HG02884 (cell line): ENCODE measurements at regions not wholly inside any gene's neighbourhood (a gene's known extent, or its start where the extent isn't known, plus 50 kb on each side); places are given as distances from the start of the nearest gene placed in this dataset.
"Not testable (repeated sequence)": the region's sequence is repeated elsewhere in the genome, so short reads cannot be mapped to it uniquely, and the experiment has no call there.

Source experiments
- ATAC-seq: cut with Tn5 transposase; IDR thresholded peaks from one replicate; pipeline ENCODE4 v1.9.1; 2021; ENCODE audit warnings: mild to moderate bottlenecking, moderate library complexity; ENCODE audit not compliant: unreplicated experiment

- no peak for ATAC-seq
These were observed 97.4 kb upstream of the ELOVL5 start for GRCh38 chr6:53446151-53446550.

- ATAC-seq: no peak
These were observed 93.0 kb upstream of the ELOVL5 start for GRCh38 chr6:53441761-53442160.

GRCh38 chr6:53441035-53441493, 92.3 kb upstream of the ELOVL5 start:
- peak; percentile 90 for ATAC-seq

GRCh38 chr6:53440336-53440945, 91.7 kb upstream of the ELOVL5 start:
- peak; percentile 6 for ATAC-seq

- ATAC-seq: no peak
These were observed 90.8 kb upstream of the ELOVL5 start for GRCh38 chr6:53439556-53439955.

- no peak for ATAC-seq
These were observed 88.9 kb upstream of the ELOVL5 start for GRCh38 chr6:53437557-53438202.

- ATAC-seq: no peak
These were observed 88.0 kb upstream of the ELOVL5 start for GRCh38 chr6:53436526-53437303.

- ATAC-seq: no peak
These were observed 85.2 kb upstream of the ELOVL5 start for GRCh38 chr6:53433951-53434285.

- ATAC-seq: no peak
These were observed 84.7 kb upstream of the ELOVL5 start for GRCh38 chr6:53433261-53433950.

GRCh38 chr6:53432318-53433161, 83.8 kb upstream of the ELOVL5 start:
- ATAC-seq: no peak

- ATAC-seq: no peak
These were observed 83.0 kb upstream of the ELOVL5 start for GRCh38 chr6:53431704-53432103.

- no peak for ATAC-seq
These were observed 80.7 kb upstream of the ELOVL5 start for GRCh38 chr6:53429401-53429800.

- ATAC-seq: no peak
These were observed 80.1 kb upstream of the ELOVL5 start for GRCh38 chr6:53428886-53429285.

- peak; percentile 96 for ATAC-seq
These were observed 78.0 kb upstream of the ELOVL5 start for GRCh38 chr6:53426667-53427270.

- ATAC-seq: no peak
These were observed 77.4 kb upstream of the ELOVL5 start for GRCh38 chr6:53426117-53426516.

GRCh38 chr6:53424976-53425718, 76.4 kb upstream of the ELOVL5 start:
- ATAC-seq: no peak

- ATAC-seq: no peak
These were observed 75.5 kb upstream of the ELOVL5 start for GRCh38 chr6:53424300-53424699.

- ATAC-seq: not testable (repeated sequence)
These were observed 74.8 kb upstream of the ELOVL5 start for GRCh38 chr6:53423560-53423959.

GRCh38 chr6:53419026-53419425, 70.3 kb upstream of the ELOVL5 start:
- ATAC-seq: no peak
